GM19467 (cell line): ENCODE measurements at regions not wholly inside any gene's neighbourhood (a gene's known extent, or its start where the extent isn't known, plus 50 kb on each side); places are given as distances from the start of the nearest gene placed in this dataset.

ENCODE experiments used
- ATAC-seq: cut with Tn5 transposase; IDR thresholded peaks from one replicate; pipeline ENCODE4 v1.9.1; 2021; ENCODE audit warnings: mild to moderate bottlenecking, moderate library complexity; ENCODE audit not compliant: unreplicated experiment

- ATAC-seq: no peak
These were observed 523.2 kb upstream of the IGFBP7 start for GRCh38 chr4:57633212-57633859.

DNA sequence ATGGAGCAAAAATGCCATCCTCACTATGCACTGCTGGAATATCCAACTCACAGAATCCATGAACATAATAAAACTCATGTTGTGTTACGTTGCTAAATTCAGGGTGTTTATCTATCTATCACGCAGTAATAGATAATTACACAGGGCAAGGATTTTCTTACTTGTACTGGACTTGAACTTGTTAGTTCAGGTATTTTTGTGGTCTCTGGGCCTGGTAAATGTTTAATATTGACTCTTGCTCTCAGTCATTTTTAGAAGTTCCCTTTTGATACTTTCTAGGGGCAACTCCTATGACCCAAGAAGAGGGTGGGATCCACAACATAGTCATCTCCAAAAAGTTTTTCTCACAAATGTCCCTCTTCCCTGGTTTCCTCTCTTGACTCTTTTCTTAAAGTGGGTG, 522.4 kb upstream of the IGFBP7 start:
- ATAC-seq: no peak

- ATAC-seq: no peak
These were observed 521.0 kb upstream of the IGFBP7 start for GRCh38 chr4:57631147-57631546.

DNA sequence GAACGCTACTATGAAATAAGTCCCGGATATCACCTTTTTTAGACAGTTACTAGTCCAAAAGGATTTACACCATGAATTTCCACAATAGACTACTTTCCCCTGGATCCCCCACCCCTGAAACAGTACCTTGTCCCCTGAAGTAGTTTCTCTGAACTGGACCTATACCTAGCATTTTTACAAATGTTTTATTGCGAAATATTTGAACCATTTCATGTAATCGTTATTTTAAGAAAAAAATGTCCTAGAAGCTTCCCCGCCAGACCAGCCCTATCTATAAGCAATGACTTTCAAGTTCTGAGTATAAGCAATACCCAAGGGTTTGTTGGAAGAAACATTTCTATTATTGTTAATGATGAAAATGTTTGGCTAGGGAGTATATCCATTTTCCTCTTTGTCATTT, 517.8 kb upstream of the IGFBP7 start:
- no peak for ATAC-seq

DNA sequence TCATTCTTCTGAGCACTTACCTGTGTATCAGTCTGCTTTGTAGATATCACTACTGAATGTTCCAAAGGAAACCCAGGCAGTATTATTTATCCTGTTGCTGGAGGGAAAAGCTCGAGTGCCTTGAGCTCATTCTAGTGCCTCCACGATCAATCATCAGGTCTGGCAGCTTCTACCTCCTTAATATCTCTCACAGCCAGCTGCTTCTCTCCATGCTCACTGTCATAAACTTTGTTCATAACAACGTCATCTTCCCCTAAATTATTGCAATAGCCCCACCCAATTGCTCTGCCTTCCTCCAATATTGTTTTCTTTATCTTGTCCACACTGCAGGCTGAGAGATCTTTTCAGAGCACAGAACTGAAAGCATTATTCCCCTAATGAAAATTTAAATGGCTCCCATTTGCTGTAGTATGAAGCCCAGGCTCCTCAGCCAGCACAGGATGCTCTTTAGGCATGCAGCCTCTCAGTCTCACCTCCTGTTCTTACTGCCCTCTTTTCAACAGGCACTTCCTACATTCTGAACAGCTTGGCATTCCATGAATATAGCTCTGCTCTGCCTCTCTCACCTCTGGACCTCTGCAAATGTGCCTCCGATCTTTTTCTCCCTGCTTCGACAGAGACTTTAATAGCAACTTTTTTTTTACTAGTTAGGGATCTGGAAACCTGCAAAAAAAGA, 504.2 kb upstream of the IGFBP7 start:
- ATAC-seq: no peak

DNA sequence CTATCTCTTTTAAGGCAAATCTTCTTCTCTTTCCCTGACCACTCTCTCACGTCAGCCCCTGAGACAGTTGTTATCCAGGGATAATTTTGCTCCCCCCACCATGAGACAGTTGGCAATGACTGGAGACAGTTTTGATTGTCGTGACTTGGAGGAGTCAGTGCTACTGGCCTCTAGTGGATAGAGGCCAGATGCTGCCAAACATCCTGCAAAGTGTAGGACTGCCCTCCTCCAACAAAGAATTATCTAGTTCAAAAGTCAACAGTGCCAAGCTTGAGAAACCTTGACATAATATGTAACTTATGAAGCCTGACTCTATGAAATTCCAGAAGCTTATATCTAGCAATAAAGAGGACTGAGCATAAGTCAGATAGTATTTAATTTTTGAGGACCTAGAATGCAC, 502.1 kb upstream of the IGFBP7 start:
- ATAC-seq: no peak

GRCh38 chr4:57607566-57608180, 497.5 kb upstream of the IGFBP7 start:
- no peak for ATAC-seq

DNA sequence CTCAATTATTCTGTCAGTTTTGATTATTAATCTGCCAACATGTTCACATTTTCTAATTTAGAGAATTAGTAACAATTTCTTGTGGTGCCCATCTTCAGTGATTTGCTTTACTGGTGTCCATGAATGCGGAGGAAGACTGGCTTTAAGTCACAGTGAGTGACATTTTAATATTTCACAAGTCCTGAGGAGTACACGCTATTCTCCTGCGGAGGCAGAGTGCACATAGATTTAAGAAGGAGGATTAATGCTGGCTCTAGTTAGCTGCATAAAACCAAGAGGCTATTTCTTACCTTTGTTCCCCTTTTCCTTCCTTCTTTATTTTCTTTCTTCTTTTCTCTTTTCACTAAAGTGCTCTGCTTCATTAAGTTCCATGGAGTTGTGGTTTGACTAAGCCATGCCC, 495.2 kb upstream of the IGFBP7 start:
- ATAC-seq: no peak

GRCh38 chr4:57602141-57602540, 492.0 kb upstream of the IGFBP7 start:
- no peak for ATAC-seq

DNA sequence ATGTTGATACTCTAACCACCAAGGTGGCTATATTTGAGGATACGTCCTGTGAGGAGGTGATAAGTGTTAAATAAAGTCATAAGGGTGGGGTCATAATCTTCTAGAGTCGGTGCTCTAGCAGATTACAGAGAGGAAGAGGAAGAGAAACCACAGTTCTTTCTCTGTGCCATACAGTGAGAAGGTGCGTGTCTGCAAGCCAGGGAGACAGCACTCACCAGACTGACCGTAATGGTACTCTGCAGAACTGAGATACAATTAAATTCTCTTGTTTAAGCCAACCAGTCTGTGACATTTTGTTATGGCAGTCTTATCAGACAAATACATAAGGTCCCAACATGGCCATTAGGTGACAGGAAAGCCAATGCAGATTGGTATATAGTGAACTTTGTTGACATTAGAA, 480.9 kb upstream of the IGFBP7 start:
- ATAC-seq: no peak

GRCh38 chr4:57588557-57588956, 478.4 kb upstream of the IGFBP7 start:
- no peak for ATAC-seq

DNA sequence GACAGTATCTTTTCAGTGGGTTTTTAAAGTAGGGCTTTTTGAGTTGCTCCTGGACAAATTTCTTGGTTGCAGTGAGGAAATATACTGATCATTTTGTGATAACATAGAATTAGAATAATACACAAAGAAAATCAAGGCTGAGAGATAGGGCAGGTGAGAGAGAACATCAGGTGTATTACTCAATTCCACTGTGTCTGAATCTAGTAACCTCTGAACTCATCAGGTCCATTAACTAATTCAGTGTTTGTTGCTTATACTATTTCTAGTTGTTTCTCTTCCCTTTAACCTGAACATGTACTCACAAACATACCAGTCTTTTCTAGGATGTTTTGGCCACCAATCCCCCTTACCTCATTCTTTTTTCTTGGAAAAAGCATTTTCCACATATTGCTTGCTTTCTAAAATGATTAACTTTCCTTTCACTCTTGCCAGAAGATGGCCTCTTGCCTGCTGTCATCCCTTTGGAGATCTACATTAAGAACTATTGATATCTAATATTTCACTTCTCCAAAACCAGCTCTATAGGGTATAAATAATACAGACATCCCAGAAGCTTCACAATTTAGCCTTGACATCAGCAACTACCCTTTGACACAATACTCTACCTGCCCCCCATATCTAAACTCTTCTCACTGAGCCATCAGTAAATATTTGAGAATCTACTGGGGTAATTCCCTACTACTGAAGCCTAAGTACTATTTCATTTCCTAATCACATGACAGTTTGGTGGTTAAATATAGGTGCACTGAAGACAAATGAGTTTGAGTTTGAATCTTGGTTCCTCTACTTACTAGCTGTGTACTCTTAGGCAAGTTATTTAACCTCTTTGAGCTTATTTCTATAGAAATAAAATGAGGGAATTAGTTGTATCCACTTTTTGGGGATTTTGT, 470.8 kb upstream of the IGFBP7 start:
- ATAC-seq: no peak

DNA sequence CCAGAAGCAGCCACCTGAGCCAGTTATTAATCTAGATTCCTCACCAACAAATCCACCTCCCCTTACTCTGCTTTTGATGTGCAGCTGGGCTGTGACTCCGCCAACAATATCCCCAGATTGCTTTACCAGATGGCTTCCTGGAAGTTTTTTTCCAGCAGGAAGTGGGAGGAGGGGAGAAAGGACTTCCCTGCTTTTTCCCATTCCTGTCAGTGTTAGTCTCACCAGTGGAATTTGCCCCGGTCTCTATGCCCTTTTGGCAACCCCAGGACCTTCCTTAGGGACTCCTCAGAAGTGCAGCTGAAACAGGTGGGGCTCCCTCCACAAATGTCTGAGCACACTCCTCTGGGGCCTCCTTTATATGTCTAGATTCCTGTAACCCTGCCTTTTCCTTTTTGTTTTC, 465.2 kb upstream of the IGFBP7 start:
- no peak for ATAC-seq

DNA sequence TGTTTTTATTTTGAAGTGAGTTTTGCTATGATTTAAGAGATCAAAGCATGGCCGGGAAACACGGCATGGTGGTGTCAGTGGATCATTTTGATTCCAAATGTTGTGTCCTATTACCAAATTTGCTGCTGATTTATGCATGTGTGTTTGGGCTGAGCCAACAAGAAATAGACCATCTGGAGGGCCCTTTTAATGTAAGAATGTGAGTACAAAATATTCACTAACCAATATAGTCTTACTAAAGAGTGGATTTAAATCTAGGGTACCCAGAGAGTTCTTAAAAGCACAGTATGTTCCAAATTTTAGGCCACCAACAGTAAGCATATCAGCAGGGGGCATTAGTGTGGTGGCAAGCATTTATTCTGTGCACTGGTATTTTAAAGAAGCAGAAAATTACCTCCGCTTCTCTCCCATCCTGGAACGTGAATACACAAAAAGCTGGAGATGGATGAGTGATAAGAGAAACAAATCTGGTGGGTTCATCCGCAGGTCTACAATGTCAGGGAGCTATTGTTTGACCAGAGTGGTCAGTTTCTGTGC, 444.4 kb upstream of the IGFBP7 start:
- no peak for ATAC-seq

GRCh38 chr4:57553728-57554127, 443.5 kb upstream of the IGFBP7 start:
- no peak for ATAC-seq

DNA sequence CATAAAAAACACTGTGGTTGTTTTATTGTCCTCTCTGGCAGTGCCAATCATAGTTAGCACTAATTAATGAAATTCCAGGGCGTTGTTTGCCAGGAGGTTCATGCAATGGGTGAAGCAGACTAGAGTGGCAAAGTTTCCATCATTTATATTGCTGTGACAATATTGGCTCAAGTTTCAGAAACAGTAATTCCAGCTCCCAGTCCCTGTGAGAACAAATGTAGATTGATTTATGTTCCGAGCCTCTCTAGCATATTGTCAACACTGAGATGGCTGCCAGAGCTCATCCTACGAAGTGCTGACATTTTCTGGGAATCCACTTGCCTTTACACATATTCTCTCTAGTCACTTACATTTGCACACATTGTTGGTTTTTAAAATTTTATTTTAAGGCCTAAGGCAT, 440.0 kb upstream of the IGFBP7 start:
- ATAC-seq: no peak

DNA sequence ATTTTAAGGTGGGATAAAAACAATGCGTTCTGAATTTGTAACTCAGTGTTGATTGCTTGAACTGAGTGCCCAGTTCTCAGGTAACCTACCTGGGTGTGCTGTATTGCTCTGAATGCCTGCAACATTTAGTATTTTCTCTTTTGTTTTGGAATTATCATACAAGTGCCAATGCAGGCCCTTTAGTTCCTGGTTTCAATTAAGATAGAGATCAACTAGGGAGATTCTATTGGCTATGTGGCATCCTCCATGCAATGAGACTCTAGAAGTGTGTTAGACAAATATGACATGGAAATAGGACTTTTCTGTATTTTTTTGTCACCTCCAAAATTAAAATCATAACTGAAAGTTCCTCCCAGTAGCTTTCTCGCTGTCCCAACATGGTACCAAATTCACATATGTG, 438.7 kb upstream of the IGFBP7 start:
- ATAC-seq: no peak

DNA sequence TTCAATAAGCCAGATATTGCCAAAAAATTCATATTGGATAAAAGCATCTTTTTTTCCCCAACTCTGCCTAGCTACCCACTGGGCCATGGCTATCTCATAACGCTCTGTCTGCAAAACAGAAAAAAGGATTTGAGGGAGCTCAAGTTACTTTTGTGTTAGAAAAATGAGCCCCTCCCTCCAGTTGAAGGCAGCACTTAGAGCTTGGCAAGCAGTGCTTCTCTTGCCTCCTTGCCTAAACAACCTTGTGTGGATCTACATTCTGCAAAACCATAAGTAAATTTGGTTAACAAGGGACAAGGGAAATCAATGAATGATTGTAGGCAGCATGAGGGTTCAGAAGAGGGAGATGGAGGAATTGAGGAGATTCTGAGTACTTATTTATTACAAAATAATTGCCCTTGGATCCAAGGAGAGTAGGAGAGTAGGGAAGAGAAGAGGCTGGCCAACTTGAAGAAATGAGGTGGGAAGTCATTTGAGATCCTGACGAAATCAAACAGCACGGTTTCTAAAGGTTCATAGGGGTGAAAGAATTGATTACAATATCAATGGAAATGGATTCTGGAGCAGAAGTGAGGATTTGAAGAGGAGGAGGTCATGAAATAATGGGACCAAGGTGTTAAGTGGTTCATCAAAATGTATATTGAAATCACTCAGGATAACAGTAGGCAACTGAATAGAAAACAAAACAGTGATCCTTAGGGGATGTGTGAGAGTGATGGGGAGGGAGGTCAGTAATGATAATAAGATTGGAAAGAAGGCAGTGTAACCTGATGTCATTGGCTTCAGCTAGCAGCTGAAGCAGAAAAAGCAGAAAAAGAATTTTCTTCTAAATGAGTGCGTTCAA, 434.8 kb upstream of the IGFBP7 start:
- ATAC-seq: no peak

DNA sequence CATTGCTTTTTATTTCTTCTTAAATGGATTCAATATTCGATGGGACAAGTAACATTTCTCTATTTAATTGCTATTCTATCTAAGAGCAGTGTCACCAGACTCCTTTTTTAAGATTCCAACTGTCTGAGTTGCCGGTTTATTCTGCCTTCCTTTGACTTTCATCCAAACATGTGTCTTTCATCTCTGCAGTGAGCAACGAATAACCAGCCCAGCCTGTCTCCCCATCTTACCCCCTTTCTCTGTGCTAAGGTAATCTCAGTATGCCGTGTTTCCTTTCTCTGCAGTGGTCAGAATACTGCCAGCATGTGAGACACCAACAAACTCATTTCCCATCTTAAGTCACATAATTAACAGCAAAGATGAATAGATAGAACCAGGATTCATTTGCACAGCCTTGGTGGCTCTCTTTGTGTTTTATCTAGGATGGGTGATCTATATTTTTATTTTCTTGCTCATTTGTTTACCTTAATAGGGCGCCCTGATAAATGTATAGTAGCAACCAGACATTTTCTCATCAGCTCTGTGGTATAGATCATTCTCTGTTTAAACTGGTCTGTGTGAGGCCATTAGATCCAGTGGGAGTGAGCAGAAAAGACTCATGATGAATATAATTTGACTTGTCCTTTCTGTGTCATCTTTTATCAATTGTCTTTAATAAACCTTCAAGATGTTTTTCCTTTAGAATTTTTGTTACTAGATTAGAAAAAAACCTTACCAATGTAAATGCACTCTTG, 394.8 kb upstream of the IGFBP7 start:
- no peak for ATAC-seq

DNA sequence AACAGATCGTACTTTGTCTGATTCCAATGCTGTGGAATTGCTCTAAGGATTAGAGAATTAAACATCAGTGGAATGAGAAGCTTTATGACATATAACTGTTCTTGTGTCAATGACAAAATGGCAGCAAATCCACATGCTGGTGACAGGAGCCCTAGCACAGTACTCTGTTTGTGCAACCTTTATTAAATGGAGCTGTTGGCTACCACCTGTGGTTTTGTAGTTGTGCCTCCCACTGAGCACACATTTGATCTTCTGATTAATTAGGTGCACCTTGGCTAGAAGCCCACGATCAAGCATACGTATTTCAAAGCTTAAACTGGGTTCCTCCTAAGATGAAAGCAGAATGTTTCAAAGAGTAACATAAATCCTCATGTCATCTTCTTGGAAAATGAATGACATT, 394.0 kb upstream of the IGFBP7 start:
- ATAC-seq: no peak
